SK-MEL-5 (cell line): ENCODE measurements at regions not wholly inside any gene's neighbourhood (a gene's known extent, or its start where the extent isn't known, plus 50 kb on each side); places are given as distances from the start of the nearest gene placed in this dataset.

ENCODE experiments used
- DNase-seq: peaks from one replicate; pipeline ENCODE4 v3.0.0-alpha.2; 2016; ENCODE audit warnings: low read depth, low spot score
- in situ Hi-C: cut with HindIII; loops from 2 replicates; pipeline ENCODE4 v1.10.0; 2016; ENCODE audit warnings: low sequenced_read_pairs, high pct_unique_total_duplicates, low pct_unique_long_range_greater_than_20kb

GRCh38 chr2:47250586-47251403 lies 74.5 kb upstream of the CALM2 start:
- no peak for DNase-seq
- in situ Hi-C loops = no loop called here

- DNase-seq = no peak
- in situ Hi-C loops = no loop called here
Measured at GRCh38 chr2:47249931-47250330, 73.6 kb upstream of the CALM2 start.

GRCh38 chr2:47249157-47249900 lies 73.0 kb upstream of the CALM2 start:
- in situ Hi-C loops = no loop called here

GRCh38 chr2:47243596-47244323 lies 67.4 kb upstream of the CALM2 start:
- no peak for DNase-seq
- in situ Hi-C loops = no loop called here

More at GRCh38 chr2:47249157-47249900, 73.0 kb upstream of the CALM2 start:
- DNase-seq = no peak

- in situ Hi-C loops = no loop called here
- no peak for DNase-seq
Measured at GRCh38 chr2:47241715-47242114, 65.4 kb upstream of the CALM2 start.

- DNase-seq = no peak
- in situ Hi-C loops = no loop called here
Measured at GRCh38 chr2:47239119-47239969, 63.0 kb upstream of the CALM2 start.

- in situ Hi-C loops = no loop called here
- DNase-seq = no peak
Measured at GRCh38 chr2:47238638-47239037, 62.3 kb upstream of the CALM2 start.

GRCh38 chr2:47237375-47238334 lies 61.3 kb upstream of the CALM2 start:
- DNase-seq = no peak
- in situ Hi-C loops = no loop called here

- in situ Hi-C loops = no loop called here
- no peak for DNase-seq
Measured at GRCh38 chr2:47236503-47237215, 60.3 kb upstream of the CALM2 start.

GRCh38 chr2:47235132-47235531 lies 58.8 kb upstream of the CALM2 start:
- no peak for DNase-seq
- in situ Hi-C loops = no loop called here

- in situ Hi-C loops = no loop called here
- no peak for DNase-seq
Measured at GRCh38 chr2:47234456-47234855, 58.1 kb upstream of the CALM2 start.

- no peak for DNase-seq
- in situ Hi-C loops = no loop called here
Measured at GRCh38 chr2:47232738-47233415, 56.6 kb upstream of the CALM2 start.

GRCh38 chr2:47230418-47230817 lies 54.1 kb upstream of the CALM2 start:
- DNase-seq = no peak
- in situ Hi-C loops = no loop called here

GRCh38 chr2:47227532-47228279 lies 51.4 kb upstream of the CALM2 start:
- in situ Hi-C loops = no loop called here
- DNase-seq = no peak

- DNase-seq = no peak
- in situ Hi-C loops = no loop called here
Measured at GRCh38 chr2:47226923-47227220, 50.6 kb upstream of the CALM2 start.
